SJSA1 (cell line): ENCODE measurements at regions not wholly inside any gene's neighbourhood (a gene's known extent, or its start where the extent isn't known, plus 50 kb on each side); places are given as distances from the start of the nearest gene placed in this dataset.

Experiments
- DNase-seq, 2 experiments: peaks; one replicate each; pipeline ENCODE4 v3.0.0-alpha.2; 2015 to 2020; ENCODE audit warnings: low spot score in 2 of 2, low read depth in 1 of 2
- H3K27ac ChIP-seq: fragments of 250-450 bp; sonication (Bioruptor Pico); 2 replicates; pipeline ENCODE4 v1.5.1; 2020; ENCODE audit warnings: mild to moderate bottlenecking, moderate library complexity
- H3K27me3 ChIP-seq: fragments of 250-450 bp; sonication (Bioruptor Pico); replicated peaks from 2 replicates; pipeline ENCODE4 v1.5.1; 2020; ENCODE audit warnings: mild to moderate bottlenecking, moderate library complexity
- H3K36me3 ChIP-seq: fragments of 250-450 bp; sonication (Bioruptor Pico); 2 replicates; pipeline ENCODE4 v1.5.1; 2020; ENCODE audit warnings: mild to moderate bottlenecking
- H3K4me1 ChIP-seq: fragments of 250-450 bp; sonication (Bioruptor Pico); replicated peaks from 2 replicates; pipeline ENCODE4 v1.6.1; 2021; ENCODE audit warnings: mild to moderate bottlenecking
- H3K4me3 ChIP-seq: fragments of 250-450 bp; sonication (Bioruptor Pico); 2 replicates; pipeline ENCODE4 v1.5.1; 2020; ENCODE audit warnings: mild to moderate bottlenecking
- H3K9me3 ChIP-seq: fragments of 250-450 bp; sonication (Bioruptor Pico); replicated peaks from 2 replicates; pipeline ENCODE4 v1.5.1; 2020; ENCODE audit warnings: mild to moderate bottlenecking

GRCh38 chr5:98605426-98605825 lies 168.0 kb upstream of the RGMB start:
- Histone ChIP-seq H3K4me1 (peaks cover 21% of the 10 kb centered on the region), H3K36me3 (no peaks in the 10 kb centered on the region), H3K4me3 (no peak overlapping the region), H3K27ac (no peak overlapping the region), H3K9me3 (peaks cover 3% of the 10 kb centered on the region; the same call in 1 of the 2 replicates), H3K27me3 (no peaks in the 10 kb centered on the region)
- no peak for DNase-seq

- Histone ChIP-seq H3K27ac (no peak overlapping the region), H3K9me3 (peaks cover 3% of the 10 kb centered on the region; the same call in 1 of the 2 replicates), H3K4me1 (peaks cover 19% of the 10 kb centered on the region), H3K4me3 (no peak overlapping the region), H3K27me3 (no peaks in the 10 kb centered on the region), H3K36me3 (no peaks in the 10 kb centered on the region)
- no peak for DNase-seq
Observed at GRCh38 chr5:98606961-98607360, 166.5 kb upstream of the RGMB start.

GRCh38 chr5:98608052-98608451 lies 165.4 kb upstream of the RGMB start:
- Histone ChIP-seq H3K4me3 (no peak overlapping the region), H3K36me3 (no peaks in the 10 kb centered on the region), H3K9me3 (no peaks in the 10 kb centered on the region), H3K4me1 (peaks cover 11% of the 10 kb centered on the region), H3K27ac (no peak overlapping the region), H3K27me3 (no peaks in the 10 kb centered on the region)
- DNase-seq, result no peak

- no peak overlapping the region for H3K27ac ChIP-seq
- H3K4me1 ChIP-seq, result no peaks in the 10 kb centered on the region
- no peak overlapping the region for H3K4me3 ChIP-seq
- H3K9me3 ChIP-seq, result no peaks in the 10 kb centered on the region
- H3K27me3 ChIP-seq, result no peaks in the 10 kb centered on the region
- H3K36me3 ChIP-seq, result no peaks in the 10 kb centered on the region
- DNase-seq, result no peak
Observed at GRCh38 chr5:98614341-98614740, 159.1 kb upstream of the RGMB start.

GRCh38 chr5:98621821-98622220 lies 151.6 kb upstream of the RGMB start:
- Histone ChIP-seq H3K4me1 (no peaks in the 10 kb centered on the region), H3K27ac (no peak overlapping the region), H3K27me3 (no peaks in the 10 kb centered on the region), H3K4me3 (no peak overlapping the region), H3K9me3 (no peaks in the 10 kb centered on the region), H3K36me3 (no peaks in the 10 kb centered on the region)
- no peak for DNase-seq

GRCh38 chr5:98624145-98624880 lies 149.2 kb upstream of the RGMB start:
- DNase-seq, result no peak

GRCh38 chr5:98627121-98627520 lies 146.3 kb upstream of the RGMB start:
- H3K27ac ChIP-seq, result no peak overlapping the region
- H3K36me3 ChIP-seq, result no peaks in the 10 kb centered on the region
- no peak for DNase-seq
- no peak overlapping the region for H3K4me3 ChIP-seq
- H3K4me1 ChIP-seq, result no peaks in the 10 kb centered on the region
- no peaks in the 10 kb centered on the region for H3K27me3 ChIP-seq
- no peaks in the 10 kb centered on the region for H3K9me3 ChIP-seq

More at GRCh38 chr5:98624145-98624880, 149.2 kb upstream of the RGMB start:
- H3K4me3 ChIP-seq, result no peak overlapping the region
- no peaks in the 10 kb centered on the region for H3K9me3 ChIP-seq
- H3K36me3 ChIP-seq, result no peaks in the 10 kb centered on the region
- H3K4me1 ChIP-seq, result no peaks in the 10 kb centered on the region
- H3K27ac ChIP-seq, result no peak overlapping the region
- no peaks in the 10 kb centered on the region for H3K27me3 ChIP-seq

GRCh38 chr5:98630621-98631020 lies 142.8 kb upstream of the RGMB start:
- no peak overlapping the region for H3K4me3 ChIP-seq
- no peaks in the 10 kb centered on the region for H3K27me3 ChIP-seq
- no peak for DNase-seq
- no peaks in the 10 kb centered on the region for H3K4me1 ChIP-seq
- no peaks in the 10 kb centered on the region for H3K36me3 ChIP-seq
- no peak overlapping the region for H3K27ac ChIP-seq
- no peaks in the 10 kb centered on the region for H3K9me3 ChIP-seq

GRCh38 chr5:98631311-98632054 lies 142.0 kb upstream of the RGMB start:
- no peaks in the 10 kb centered on the region for H3K4me1 ChIP-seq
- no peaks in the 10 kb centered on the region for H3K27me3 ChIP-seq
- no peak overlapping the region for H3K27ac ChIP-seq
- DNase-seq, result peak in 1 of 2 experiments; percentile 12
- no peaks in the 10 kb centered on the region for H3K36me3 ChIP-seq
- no peak overlapping the region for H3K4me3 ChIP-seq
- no peaks in the 10 kb centered on the region for H3K9me3 ChIP-seq

- Histone ChIP-seq H3K27me3 (no peaks in the 10 kb centered on the region), H3K9me3 (no peaks in the 10 kb centered on the region), H3K36me3 (no peaks in the 10 kb centered on the region), H3K4me3 (no peak overlapping the region), H3K4me1 (no peaks in the 10 kb centered on the region), H3K27ac (no peak overlapping the region)
- DNase-seq, result no peak
Observed at GRCh38 chr5:98635656-98636055, 137.8 kb upstream of the RGMB start.

GRCh38 chr5:98637116-98637515 lies 136.3 kb upstream of the RGMB start:
- H3K9me3 ChIP-seq, result no peaks in the 10 kb centered on the region

GRCh38 chr5:98637557-98637956 lies 135.9 kb upstream of the RGMB start:
- H3K9me3 ChIP-seq, result no peaks in the 10 kb centered on the region
- no peaks in the 10 kb centered on the region for H3K27me3 ChIP-seq
- H3K36me3 ChIP-seq, result no peaks in the 10 kb centered on the region
- no peaks in the 10 kb centered on the region for H3K4me1 ChIP-seq
- no peak overlapping the region for H3K4me3 ChIP-seq
- no peak overlapping the region for H3K27ac ChIP-seq
- DNase-seq, result no peak

More at GRCh38 chr5:98637116-98637515, 136.3 kb upstream of the RGMB start:
- Histone ChIP-seq H3K36me3 (no peaks in the 10 kb centered on the region), H3K4me1 (no peaks in the 10 kb centered on the region), H3K27me3 (no peaks in the 10 kb centered on the region), H3K4me3 (no peak overlapping the region), H3K27ac (no peak overlapping the region)
- DNase-seq, result no peak

- H3K4me3 ChIP-seq, result no peak overlapping the region
- H3K27me3 ChIP-seq, result no peaks in the 10 kb centered on the region
- DNase-seq, result no peak
- no peaks in the 10 kb centered on the region for H3K4me1 ChIP-seq
- no peaks in the 10 kb centered on the region for H3K36me3 ChIP-seq
- H3K9me3 ChIP-seq, result no peaks in the 10 kb centered on the region
- no peak overlapping the region for H3K27ac ChIP-seq
Observed at GRCh38 chr5:98638111-98638510, 135.4 kb upstream of the RGMB start.

- no peak overlapping the region for H3K27ac ChIP-seq
- no peaks in the 10 kb centered on the region for H3K9me3 ChIP-seq
- DNase-seq, result no peak
Observed at GRCh38 chr5:98638701-98639100, 134.8 kb upstream of the RGMB start.

More at GRCh38 chr5:98638701-98639100, 134.8 kb upstream of the RGMB start:
- Histone ChIP-seq H3K36me3 (no peaks in the 10 kb centered on the region), H3K4me1 (no peaks in the 10 kb centered on the region), H3K4me3 (no peak overlapping the region), H3K27me3 (no peaks in the 10 kb centered on the region)
